Activated B cell treated with CpG ODN at 0.5 μM for 24 hours (primary cell): ENCODE measurements at regions not wholly inside any gene's neighbourhood (a gene's known extent, or its start where the extent isn't known, plus 50 kb on each side); places are given as distances from the start of the nearest gene placed in this dataset.

ENCODE experiments used
- ATAC-seq: fragments of 200-7000 bp; cut with Tn5 transposase; one replicate; pipeline ENCODE4 v1.10.0; 2021; ENCODE audit warnings: low read depth, mild to moderate bottlenecking, moderate library complexity
- CTCF ChIA-PET: fragments of 350-600 bp; sonication (Branson Sonifier 250); formaldehyde crosslinking; loops from one replicate; lab custom pipeline; 2021; ENCODE audit warnings: antibody characterized with exemption; lab: Charles Lee
- POLR2A ChIA-PET: fragments of 350-600 bp; sonication (Branson Sonifier 250); formaldehyde crosslinking; loops from one replicate; lab custom pipeline; 2021; ENCODE audit warnings: antibody characterized with exemption; lab: Charles Lee
- DNase-seq: peaks from one replicate; pipeline ENCODE4 v3.0.0; 2022
- H3K27ac Mint-ChIP-seq: one replicate; pipeline ENCODE4 v1.8.0; 2020; ENCODE audit warnings: mixed read lengths
- H3K27me3 Mint-ChIP-seq: one replicate; pipeline ENCODE4 v1.8.0; 2021; ENCODE audit warnings: mixed read lengths
- H3K36me3 Mint-ChIP-seq: one replicate; pipeline ENCODE4 v1.8.0; 2021; ENCODE audit warnings: low read depth, mixed read lengths
- H3K4me1 Mint-ChIP-seq: one replicate; pipeline ENCODE4 v1.8.0; 2021; ENCODE audit warnings: mixed read lengths
- H3K4me3 Mint-ChIP-seq: one replicate; pipeline ENCODE4 v1.8.0; 2020; ENCODE audit warnings: mild to moderate bottlenecking, mixed read lengths
- H3K9me3 Mint-ChIP-seq: one replicate; pipeline ENCODE4 v1.8.0; 2020; ENCODE audit warnings: mixed read lengths
- CTCF ChIP-seq: fragments of 200-600 bp; IDR thresholded peaks from one replicate; pipeline ENCODE4 v1.8.0; 2022; ENCODE audit warnings: antibody characterized with exemption, mild to moderate bottlenecking
- intact Hi-C: fragments of 100-400 bp; cut with micrococcal nuclease; formaldehyde crosslinking; loops from one replicate; pipeline ENCODE4 v1.15.1; 2024

GRCh38 chr11:25990406-25990805, 341.5 kb upstream of the ANO3 start:
- H3K27me3 Mint-ChIP-seq, result no peaks in the 10 kb centered on the region
- peaks cover 2% of the 10 kb centered on the region for H3K4me1 Mint-ChIP-seq
- ATAC-seq, result no peak
- DNase-seq, result no peak
- POLR2A ChIA-PET, result no interaction called here
- TF ChIP-seq CTCF, result no peak
- no peak overlapping the region for H3K27ac Mint-ChIP-seq
- intact Hi-C loops, result no loop called here
- no peak overlapping the region for H3K4me3 Mint-ChIP-seq
- no peaks in the 10 kb centered on the region for H3K36me3 Mint-ChIP-seq
- CTCF ChIA-PET, result interaction anchor here (1.4 kb wide), 1 partner anchor 9 kb away, joined by 3 read pairs; no protein-coding TSS in a partner anchor
- H3K9me3 Mint-ChIP-seq, result no peaks in the 10 kb centered on the region

- CTCF ChIA-PET, result interaction anchor here (1.4 kb wide), 1 partner anchor 10 kb away, joined by 3 read pairs; no protein-coding TSS in a partner anchor
- H3K9me3 Mint-ChIP-seq, result no peaks in the 10 kb centered on the region
- no peak for DNase-seq
- ATAC-seq, result no peak
- H3K4me3 Mint-ChIP-seq, result no peak overlapping the region
- POLR2A ChIA-PET, result no interaction called here
- TF ChIP-seq CTCF, result no peak
- H3K27ac Mint-ChIP-seq, result no peak overlapping the region
- H3K4me1 Mint-ChIP-seq, result no peaks in the 10 kb centered on the region
- no peaks in the 10 kb centered on the region for H3K27me3 Mint-ChIP-seq
- no peaks in the 10 kb centered on the region for H3K36me3 Mint-ChIP-seq
- intact Hi-C loops, result no loop called here
Observed at GRCh38 chr11:25991476-25991875, 340.5 kb upstream of the ANO3 start.

GRCh38 chr11:25992294-25992693, 339.6 kb upstream of the ANO3 start:
- H3K27me3 Mint-ChIP-seq, result no peaks in the 10 kb centered on the region
- no peaks in the 10 kb centered on the region for H3K36me3 Mint-ChIP-seq
- H3K4me1 Mint-ChIP-seq, result no peaks in the 10 kb centered on the region
- ATAC-seq (no peak), DNase-seq (no peak)
- CTCF ChIA-PET, result interaction anchor here (1.1 kb wide), 1 partner anchor 10 kb away, joined by 6 read pairs; no protein-coding TSS in a partner anchor
- TF ChIP-seq CTCF, result no peak
- intact Hi-C loops, result no loop called here
- POLR2A ChIA-PET, result no interaction called here
- no peaks in the 10 kb centered on the region for H3K9me3 Mint-ChIP-seq
- no peak overlapping the region for H3K27ac Mint-ChIP-seq
- H3K4me3 Mint-ChIP-seq, result no peak overlapping the region

GRCh38 chr11:25993016-25993415, 338.9 kb upstream of the ANO3 start:
- Mint-ChIP-seq H3K27ac (no peak overlapping the region), H3K4me3 (no peak overlapping the region), H3K27me3 (no peaks in the 10 kb centered on the region), H3K36me3 (no peaks in the 10 kb centered on the region), H3K9me3 (no peaks in the 10 kb centered on the region), H3K4me1 (no peaks in the 10 kb centered on the region)
- ATAC-seq, result no peak
- DNase-seq, result no peak
- no peak for TF ChIP-seq CTCF
- ChIA-PET CTCF (interaction anchor here (1.1 kb wide), 1 partner anchor 11 kb away, joined by 6 read pairs; no protein-coding TSS in a partner anchor), POLR2A (no interaction called here)
- intact Hi-C loops, result no loop called here

GRCh38 chr11:26011474-26011873, 320.5 kb upstream of the ANO3 start:
- H3K27ac Mint-ChIP-seq, result no peak overlapping the region
- TF ChIP-seq CTCF, result no peak
- ATAC-seq, result no peak
- CTCF ChIA-PET, result no interaction called here
- no peaks in the 10 kb centered on the region for H3K36me3 Mint-ChIP-seq
- DNase-seq, result no peak
- H3K4me1 Mint-ChIP-seq, result peaks cover 6% of the 10 kb centered on the region
- H3K9me3 Mint-ChIP-seq, result no peaks in the 10 kb centered on the region
- intact Hi-C loops, result no loop called here
- no peaks in the 10 kb centered on the region for H3K27me3 Mint-ChIP-seq
- no peak overlapping the region for H3K4me3 Mint-ChIP-seq
- POLR2A ChIA-PET, result no interaction called here
